Activated CD4-positive, alpha-beta T cell treated with anti-CD3 and anti-CD28 coated beads, Interleukin-2, amount 10 ng/mL, durations not matched to agents 24 days and 14 days (primary cell): ENCODE measurements at regions not wholly inside any gene's neighbourhood (a gene's known extent, or its start where the extent isn't known, plus 50 kb on each side); places are given as distances from the start of the nearest gene placed in this dataset.
"Not testable (repeated sequence)": the region's sequence is repeated elsewhere in the genome, so short reads cannot be mapped to it uniquely, and the experiment has no call there.

Source experiments
- DNase-seq: peaks from one replicate; pipeline ENCODE4 v3.0.0; 2022
- H3K27ac Mint-ChIP-seq: one replicate; pipeline ENCODE4 v1.8.0; 2022; ENCODE audit warnings: mild to moderate bottlenecking, mixed read lengths
- H3K27me3 Mint-ChIP-seq: one replicate; pipeline ENCODE4 v1.8.0; 2022; ENCODE audit warnings: mixed read lengths
- H3K36me3 Mint-ChIP-seq: one replicate; pipeline ENCODE4 v1.8.0; 2022; ENCODE audit warnings: low read depth, mild to moderate bottlenecking, mixed read lengths
- H3K4me1 Mint-ChIP-seq: one replicate; pipeline ENCODE4 v1.8.0; 2021; ENCODE audit warnings: mixed read lengths
- H3K4me3 Mint-ChIP-seq: one replicate; pipeline ENCODE4 v1.8.0; 2022; ENCODE audit warnings: mild to moderate bottlenecking, moderate library complexity, mixed read lengths
- H3K9me3 Mint-ChIP-seq: one replicate; pipeline ENCODE4 v1.8.0; 2021; ENCODE audit warnings: mixed read lengths
- intact Hi-C: fragments of 100-400 bp; cut with micrococcal nuclease; formaldehyde crosslinking; loops from one replicate; pipeline ENCODE4 v1.15.1; 2023

GRCh38 chr3:166593776-166594175, 756.6 kb upstream of the BCHE start:
- no peak for DNase-seq
- no peak overlapping the region for H3K27ac Mint-ChIP-seq
- no peaks in the 10 kb centered on the region for H3K27me3 Mint-ChIP-seq
- no peaks in the 10 kb centered on the region for H3K4me1 Mint-ChIP-seq
- peaks cover 7% of the 10 kb centered on the region for H3K9me3 Mint-ChIP-seq
- no peak overlapping the region for H3K4me3 Mint-ChIP-seq
- no peaks in the 10 kb centered on the region for H3K36me3 Mint-ChIP-seq
- intact Hi-C loops, result no loop called here

GRCh38 chr3:166582236-166582635, 745.0 kb upstream of the BCHE start:
- Mint-ChIP-seq H3K4me3 (no peak overlapping the region), H3K4me1 (no peaks in the 10 kb centered on the region), H3K9me3 (peaks cover 4% of the 10 kb centered on the region), H3K36me3 (no peaks in the 10 kb centered on the region), H3K27me3 (no peaks in the 10 kb centered on the region), H3K27ac (no peak overlapping the region)
- DNase-seq, result no peak
- intact Hi-C loops, result no loop called here

- no peak for DNase-seq
- Mint-ChIP-seq H3K9me3 (peaks cover 4% of the 10 kb centered on the region), H3K4me3 (no peak overlapping the region), H3K36me3 (no peaks in the 10 kb centered on the region), H3K4me1 (no peaks in the 10 kb centered on the region), H3K27ac (no peak overlapping the region), H3K27me3 (no peaks in the 10 kb centered on the region)
- intact Hi-C loops, result no loop called here
Measured at GRCh38 chr3:166580561-166580960, 743.3 kb upstream of the BCHE start.

GRCh38 chr3:166575161-166575560, 737.9 kb upstream of the BCHE start:
- Mint-ChIP-seq H3K4me1 (no peaks in the 10 kb centered on the region), H3K27me3 (no peaks in the 10 kb centered on the region)

GRCh38 chr3:166571686-166572085, 734.5 kb upstream of the BCHE start:
- intact Hi-C loops, H3K27ac Mint-ChIP-seq, DNase-seq, H3K9me3 Mint-ChIP-seq, H3K4me3 Mint-ChIP-seq, H3K4me1 Mint-ChIP-seq, H3K36me3 Mint-ChIP-seq, H3K27me3 Mint-ChIP-seq: not testable (repeated sequence)

More at GRCh38 chr3:166575161-166575560, 737.9 kb upstream of the BCHE start:
- Mint-ChIP-seq H3K36me3 (no peaks in the 10 kb centered on the region), H3K27ac (no peak overlapping the region), H3K9me3 (peaks cover 3% of the 10 kb centered on the region), H3K4me3 (no peak overlapping the region)
- no peak for DNase-seq
- intact Hi-C loops, result no loop called here

GRCh38 chr3:166570102-166570501, 732.9 kb upstream of the BCHE start:
- Mint-ChIP-seq H3K4me3 (no peak overlapping the region), H3K27ac (no peak overlapping the region), H3K27me3 (no peaks in the 10 kb centered on the region), H3K9me3 (peaks cover 3% of the 10 kb centered on the region), H3K4me1 (no peaks in the 10 kb centered on the region), H3K36me3 (no peaks in the 10 kb centered on the region)
- intact Hi-C loops, result no loop called here
- DNase-seq, result no peak

GRCh38 chr3:166569589-166569988, 732.4 kb upstream of the BCHE start:
- intact Hi-C loops, result no loop called here
- DNase-seq, result no peak
- no peak overlapping the region for H3K4me3 Mint-ChIP-seq
- no peaks in the 10 kb centered on the region for H3K4me1 Mint-ChIP-seq
- no peaks in the 10 kb centered on the region for H3K27me3 Mint-ChIP-seq
- H3K9me3 Mint-ChIP-seq, result peaks cover 3% of the 10 kb centered on the region
- no peaks in the 10 kb centered on the region for H3K36me3 Mint-ChIP-seq
- no peak overlapping the region for H3K27ac Mint-ChIP-seq

- Mint-ChIP-seq H3K4me1 (no peaks in the 10 kb centered on the region), H3K27ac (no peak overlapping the region), H3K27me3 (no peaks in the 10 kb centered on the region), H3K9me3 (peaks cover 5% of the 10 kb centered on the region), H3K36me3 (no peaks in the 10 kb centered on the region), H3K4me3 (no peak overlapping the region)
- DNase-seq, result no peak
- intact Hi-C loops, result no loop called here
Measured at GRCh38 chr3:166560253-166560652, 723.0 kb upstream of the BCHE start.

- no peaks in the 10 kb centered on the region for H3K36me3 Mint-ChIP-seq
- intact Hi-C loops, result no loop called here
- no peak for DNase-seq
- no peaks in the 10 kb centered on the region for H3K4me1 Mint-ChIP-seq
- H3K4me3 Mint-ChIP-seq, result no peak overlapping the region
- no peaks in the 10 kb centered on the region for H3K27me3 Mint-ChIP-seq
- H3K27ac Mint-ChIP-seq, result no peak overlapping the region
- H3K9me3 Mint-ChIP-seq, result peaks cover 8% of the 10 kb centered on the region
Measured at GRCh38 chr3:166556955-166557354, 719.7 kb upstream of the BCHE start.

GRCh38 chr3:166554023-166554422, 716.8 kb upstream of the BCHE start:
- Mint-ChIP-seq H3K4me1 (no peaks in the 10 kb centered on the region), H3K36me3 (no peaks in the 10 kb centered on the region), H3K9me3 (peaks cover 11% of the 10 kb centered on the region), H3K27ac (no peak overlapping the region), H3K27me3 (no peaks in the 10 kb centered on the region), H3K4me3 (no peak overlapping the region)
- no peak for DNase-seq
- intact Hi-C loops, result no loop called here

GRCh38 chr3:166533740-166534139, 696.5 kb upstream of the BCHE start:
- Mint-ChIP-seq H3K4me1 (no peaks in the 10 kb centered on the region), H3K36me3 (no peaks in the 10 kb centered on the region), H3K27ac (no peak overlapping the region), H3K4me3 (no peak overlapping the region), H3K27me3 (no peaks in the 10 kb centered on the region), H3K9me3 (peaks cover 10% of the 10 kb centered on the region)
- intact Hi-C loops, result no loop called here
- no peak for DNase-seq

- no peak for DNase-seq
- H3K9me3 Mint-ChIP-seq, result peaks cover 9% of the 10 kb centered on the region
- no peak overlapping the region for H3K4me3 Mint-ChIP-seq
- H3K36me3 Mint-ChIP-seq, result no peaks in the 10 kb centered on the region
- H3K27me3 Mint-ChIP-seq, result no peaks in the 10 kb centered on the region
- intact Hi-C loops, result no loop called here
- H3K4me1 Mint-ChIP-seq, result no peaks in the 10 kb centered on the region
- H3K27ac Mint-ChIP-seq, result no peak overlapping the region
Measured at GRCh38 chr3:166531730-166532129, 694.5 kb upstream of the BCHE start.

- Mint-ChIP-seq H3K4me3 (no peak overlapping the region), H3K27me3 (no peaks in the 10 kb centered on the region), H3K4me1 (no peaks in the 10 kb centered on the region), H3K9me3 (peaks cover 1% of the 10 kb centered on the region), H3K36me3 (no peaks in the 10 kb centered on the region), H3K27ac (no peak overlapping the region)
- intact Hi-C loops, result no loop called here
- no peak for DNase-seq
Measured at GRCh38 chr3:166527325-166527724, 690.1 kb upstream of the BCHE start.

GRCh38 chr3:166526881-166527280, 689.7 kb upstream of the BCHE start:
- no peaks in the 10 kb centered on the region for H3K36me3 Mint-ChIP-seq
- H3K4me1 Mint-ChIP-seq, result no peaks in the 10 kb centered on the region
- H3K27ac Mint-ChIP-seq, result no peak overlapping the region
- no peak overlapping the region for H3K4me3 Mint-ChIP-seq
- DNase-seq, result no peak
- H3K27me3 Mint-ChIP-seq, result no peaks in the 10 kb centered on the region
- H3K9me3 Mint-ChIP-seq, result no peaks in the 10 kb centered on the region
- intact Hi-C loops, result no loop called here

GRCh38 chr3:166522017-166522416, 684.8 kb upstream of the BCHE start:
- H3K27ac Mint-ChIP-seq, result no peak overlapping the region
- H3K9me3 Mint-ChIP-seq, result no peaks in the 10 kb centered on the region
- intact Hi-C loops, result no loop called here
- DNase-seq, result no peak
- H3K4me1 Mint-ChIP-seq, result no peaks in the 10 kb centered on the region
- H3K4me3 Mint-ChIP-seq, result no peak overlapping the region
- no peaks in the 10 kb centered on the region for H3K36me3 Mint-ChIP-seq
- H3K27me3 Mint-ChIP-seq, result no peaks in the 10 kb centered on the region
